ENCODE measurements at regions not wholly inside any gene's neighbourhood (a gene's known extent, or its start where the extent isn't known, plus 50 kb on each side); places are given as distances from the start of the nearest gene placed in this dataset.
A peak's percentile ranks its signal among the peaks of the same experiment; 100 is the strongest.

DNA sequence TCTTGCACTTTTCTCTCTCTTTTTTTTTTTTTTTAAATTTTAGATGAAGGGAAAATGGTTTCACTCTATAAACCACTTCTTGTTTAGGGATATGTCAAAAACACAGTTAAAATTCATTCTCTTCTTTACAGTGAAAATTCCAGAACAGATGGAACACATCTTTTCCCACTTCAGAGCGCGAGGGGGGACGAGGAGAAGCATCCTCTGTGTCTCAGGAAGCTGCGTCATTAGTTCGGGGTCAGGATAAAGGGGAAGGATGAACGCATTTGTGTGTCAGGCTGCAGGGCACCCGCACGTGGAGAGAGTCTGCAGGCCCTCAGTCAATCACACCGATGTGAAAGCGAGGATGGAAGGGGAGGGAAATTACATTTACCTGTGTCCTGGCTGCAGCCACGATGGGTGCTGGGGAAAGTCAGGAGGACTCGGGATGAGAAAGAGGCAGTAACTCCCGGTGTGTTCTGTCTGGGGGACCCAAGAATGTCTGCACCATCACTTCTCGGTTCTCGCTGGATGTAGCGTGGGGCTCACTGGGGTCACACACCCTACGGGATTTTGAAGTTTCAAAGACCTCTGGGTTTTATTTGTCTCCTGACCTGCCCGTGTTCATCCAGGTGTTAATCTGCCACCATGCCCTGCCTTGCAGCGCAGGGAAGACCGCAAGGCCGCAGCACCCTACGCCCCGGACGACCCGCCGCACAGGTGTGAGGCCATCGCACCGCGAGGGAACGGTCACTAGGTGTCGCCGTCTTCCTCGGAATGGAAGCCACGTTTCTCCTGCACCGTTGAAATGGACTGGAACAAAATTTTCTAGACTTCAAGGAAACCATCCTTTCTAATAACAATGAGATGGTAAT lies 66.7 kb upstream of the PITRM1 start:
- DNase-seq (ENCODE audit: low read depth): no peak
- H3K4me3 ChIP-seq (ENCODE audit: low read depth, low read length): no peak overlapping the region
- TF ChIP-seq, protein P1, sequence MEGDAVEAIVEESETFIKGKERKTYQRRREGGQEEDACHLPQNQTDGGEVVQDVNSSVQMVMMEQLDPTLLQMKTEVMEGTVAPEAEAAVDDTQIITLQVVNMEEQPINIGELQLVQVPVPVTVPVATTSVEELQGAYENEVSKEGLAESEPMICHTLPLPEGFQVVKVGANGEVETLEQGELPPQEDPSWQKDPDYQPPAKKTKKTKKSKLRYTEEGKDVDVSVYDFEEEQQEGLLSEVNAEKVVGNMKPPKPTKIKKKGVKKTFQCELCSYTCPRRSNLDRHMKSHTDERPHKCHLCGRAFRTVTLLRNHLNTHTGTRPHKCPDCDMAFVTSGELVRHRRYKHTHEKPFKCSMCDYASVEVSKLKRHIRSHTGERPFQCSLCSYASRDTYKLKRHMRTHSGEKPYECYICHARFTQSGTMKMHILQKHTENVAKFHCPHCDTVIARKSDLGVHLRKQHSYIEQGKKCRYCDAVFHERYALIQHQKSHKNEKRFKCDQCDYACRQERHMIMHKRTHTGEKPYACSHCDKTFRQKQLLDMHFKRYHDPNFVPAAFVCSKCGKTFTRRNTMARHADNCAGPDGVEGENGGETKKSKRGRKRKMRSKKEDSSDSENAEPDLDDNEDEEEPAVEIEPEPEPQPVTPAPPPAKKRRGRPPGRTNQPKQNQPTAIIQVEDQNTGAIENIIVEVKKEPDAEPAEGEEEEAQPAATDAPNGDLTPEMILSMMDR (IDR thresholded peaks at IDR 0.05; ENCODE audit: control insufficient read depth, extremely low read depth, insufficient read depth): peak; percentile 97

DNA sequence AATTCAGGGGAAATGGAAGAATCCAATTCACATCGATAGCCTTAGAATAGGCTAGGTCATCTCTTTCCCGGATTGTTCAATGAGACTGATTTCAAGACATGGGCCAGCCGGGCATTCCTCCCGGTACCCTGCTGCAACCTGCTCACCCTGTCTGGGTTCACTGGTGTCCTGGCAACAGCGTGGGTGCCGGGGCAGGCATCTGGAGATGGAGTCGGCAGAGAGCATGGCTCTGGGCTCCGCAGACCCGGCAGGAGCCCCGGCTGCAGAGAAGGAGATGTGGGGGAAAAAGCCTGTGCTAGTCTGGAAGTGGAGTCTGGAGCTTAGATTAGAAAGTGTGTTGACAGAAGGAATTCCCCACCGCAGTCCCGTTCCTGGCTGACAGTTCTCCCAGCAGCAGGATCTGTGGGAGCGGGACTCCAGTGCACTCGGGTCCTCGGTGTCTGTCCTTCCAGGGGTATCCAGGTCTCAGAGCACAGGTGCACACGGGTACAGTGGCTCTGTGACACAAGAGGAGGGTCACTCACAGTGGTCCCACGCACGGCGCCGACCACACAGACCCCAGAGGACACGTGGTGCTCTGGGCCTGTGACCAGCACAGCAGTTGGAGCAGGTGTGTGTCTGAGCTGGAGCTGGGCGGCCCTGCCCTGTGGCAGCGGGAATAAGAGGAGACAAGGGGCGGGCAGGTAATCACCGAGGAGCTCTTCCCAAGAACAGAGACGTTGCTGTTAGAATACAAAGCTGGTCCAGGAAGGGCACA lies 65.7 kb upstream of the PITRM1 start:
- no peak for DNase-seq (ENCODE audit: low read depth)
- TF ChIP-seq, protein P1 (IDR thresholded peaks at IDR 0.05; ENCODE audit: control insufficient read depth, extremely low read depth, insufficient read depth): no peak
- H3K4me3 ChIP-seq (ENCODE audit: low read depth, low read length): no peak overlapping the region

DNA sequence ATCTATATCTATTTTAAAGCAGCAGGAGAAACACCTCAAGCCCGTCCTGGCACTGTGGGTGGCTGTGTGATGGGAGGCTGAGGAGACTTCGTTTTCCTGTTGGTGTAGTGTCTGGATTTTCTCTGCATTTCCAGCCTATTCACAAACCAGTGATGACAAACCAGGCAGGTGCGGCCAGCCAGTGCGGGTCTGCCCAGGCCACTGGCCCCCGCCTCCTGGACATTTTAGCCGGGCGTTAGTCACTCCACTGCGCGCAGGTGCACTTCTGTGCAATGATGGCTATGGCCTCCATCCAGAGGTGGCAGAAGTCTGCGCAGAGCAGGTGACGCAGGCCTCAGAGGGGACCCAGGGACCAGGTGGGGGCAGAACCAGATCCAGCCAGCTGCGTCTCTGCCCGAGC lies 64.9 kb upstream of the PITRM1 start:
- no peak for DNase-seq (ENCODE audit: low read depth)
- no peak overlapping the region for H3K4me3 ChIP-seq (ENCODE audit: low read depth, low read length)
- TF ChIP-seq, protein P1 (IDR thresholded peaks at IDR 0.05; ENCODE audit: control insufficient read depth, extremely low read depth, insufficient read depth): no peak

GRCh38 chr10:3236644-3237404 lies 64.2 kb upstream of the PITRM1 start:
- TF ChIP-seq, protein P1 (IDR thresholded peaks at IDR 0.05; ENCODE audit: control insufficient read depth, extremely low read depth, insufficient read depth): no peak
- H3K4me3 ChIP-seq (ENCODE audit: low read depth, low read length): no peak overlapping the region
- DNase-seq (ENCODE audit: low read depth): no peak

DNA sequence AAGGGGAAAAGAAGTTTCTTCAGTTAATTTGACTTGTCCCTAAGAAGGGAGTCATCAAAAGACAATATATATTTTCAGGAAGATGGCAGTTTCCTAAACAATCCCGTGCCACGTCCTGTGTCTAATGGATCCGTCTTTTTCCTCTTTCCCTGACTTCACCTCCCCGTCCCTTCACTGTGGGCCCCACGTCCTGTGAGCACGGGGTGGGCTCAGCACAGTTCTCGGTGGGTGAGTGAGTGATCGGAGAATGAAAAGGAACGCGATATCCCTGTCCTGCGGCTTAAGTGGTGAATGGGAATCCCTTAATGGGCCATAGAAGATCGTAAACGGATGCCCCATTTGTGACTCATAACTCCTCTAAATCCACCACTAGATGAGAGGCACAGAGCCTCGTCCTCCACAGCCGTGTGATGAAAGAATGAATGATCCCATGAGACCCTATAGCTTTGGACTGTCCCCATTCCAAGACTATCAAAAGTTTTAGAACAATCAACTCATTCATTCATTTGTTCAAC lies 63.5 kb upstream of the PITRM1 start:
- no peak for DNase-seq (ENCODE audit: low read depth)
- TF ChIP-seq, protein P1 (IDR thresholded peaks at IDR 0.05; ENCODE audit: control insufficient read depth, extremely low read depth, insufficient read depth): no peak
- no peak overlapping the region for H3K4me3 ChIP-seq (ENCODE audit: low read depth, low read length)

- DNase-seq (ENCODE audit: low read depth): no peak
- TF ChIP-seq, protein P1 (IDR thresholded peaks at IDR 0.05; ENCODE audit: control insufficient read depth, extremely low read depth, insufficient read depth): no peak
- H3K4me3 ChIP-seq (ENCODE audit: low read depth, low read length): no peak overlapping the region
These were observed 62.8 kb upstream of the PITRM1 start for GRCh38 chr10:3235395-3235794.

Data from LNCaP clone FGC (cell line).